GM12873 (cell line): ENCODE measurements at regions not wholly inside any gene's neighbourhood (a gene's known extent, or its start where the extent isn't known, plus 50 kb on each side); places are given as distances from the start of the nearest gene placed in this dataset.

Experiments
- CTCF ChIP-seq: IDR thresholded peaks from 2 replicates; pipeline ENCODE4 v1.5.1; 2012; ENCODE audit warnings: low read depth, mild to moderate bottlenecking, moderate library complexity, low read length, control low read depth; ENCODE audit not compliant: insufficient read depth; ENCODE audit errors: missing control alignments

DNA sequence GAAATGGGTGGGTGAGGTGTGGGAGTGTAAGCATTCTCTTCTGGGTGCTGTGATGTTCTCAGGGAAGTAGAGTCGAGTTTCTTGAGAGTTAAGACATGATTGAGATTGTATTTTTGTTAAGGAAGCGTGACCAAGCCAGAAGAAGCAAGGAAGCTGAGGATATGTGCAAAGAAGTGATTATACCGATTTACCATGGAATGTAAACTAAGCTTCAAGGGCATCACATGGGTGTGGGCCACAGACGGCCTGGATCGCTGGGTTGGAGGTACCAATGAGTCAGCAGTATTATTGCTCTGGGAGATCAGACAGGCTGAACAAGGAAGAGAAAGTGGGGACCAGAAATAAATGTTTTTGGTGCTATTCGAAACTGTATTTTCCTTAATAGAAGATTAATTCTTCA is 184.1 kb upstream of the GMDS start:
- TF ChIP-seq CTCF: no peak

GRCh38 chr6:2429032-2429431 is 183.6 kb upstream of the GMDS start:
- no peak for TF ChIP-seq CTCF

- TF ChIP-seq CTCF: no peak
Measured at GRCh38 chr6:2426561-2427340, 181.3 kb upstream of the GMDS start.

DNA sequence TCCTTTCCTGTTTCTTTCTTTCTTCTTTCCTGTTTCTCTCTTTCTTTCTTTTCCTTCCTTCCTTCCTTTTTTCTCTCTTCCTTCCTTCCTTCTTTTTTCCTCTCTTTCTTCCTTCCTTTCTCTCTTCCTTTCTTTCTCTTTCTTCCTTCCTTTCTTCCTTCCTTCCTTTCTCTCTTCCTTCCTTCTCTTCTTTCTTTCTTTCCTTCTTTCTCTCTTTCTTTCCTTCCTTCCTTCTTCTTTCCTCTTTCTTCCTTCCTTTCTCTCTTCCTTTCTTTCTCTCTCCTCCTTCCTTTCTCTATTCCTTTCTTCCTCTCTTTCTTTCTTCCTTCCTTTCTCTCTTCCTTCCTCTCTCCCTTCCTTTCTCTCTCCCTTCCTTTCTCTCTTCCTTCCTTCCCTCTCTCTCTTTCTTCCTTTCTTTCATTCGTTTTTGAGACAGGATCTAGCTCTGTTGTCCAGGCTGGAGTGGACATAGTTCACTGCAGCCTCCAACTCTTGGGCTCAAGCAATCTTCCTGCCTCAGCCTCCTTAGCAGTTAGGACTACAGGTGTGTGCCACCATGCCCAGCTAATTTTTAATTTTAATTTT is 170.8 kb upstream of the GMDS start:
- no peak for TF ChIP-seq CTCF

DNA sequence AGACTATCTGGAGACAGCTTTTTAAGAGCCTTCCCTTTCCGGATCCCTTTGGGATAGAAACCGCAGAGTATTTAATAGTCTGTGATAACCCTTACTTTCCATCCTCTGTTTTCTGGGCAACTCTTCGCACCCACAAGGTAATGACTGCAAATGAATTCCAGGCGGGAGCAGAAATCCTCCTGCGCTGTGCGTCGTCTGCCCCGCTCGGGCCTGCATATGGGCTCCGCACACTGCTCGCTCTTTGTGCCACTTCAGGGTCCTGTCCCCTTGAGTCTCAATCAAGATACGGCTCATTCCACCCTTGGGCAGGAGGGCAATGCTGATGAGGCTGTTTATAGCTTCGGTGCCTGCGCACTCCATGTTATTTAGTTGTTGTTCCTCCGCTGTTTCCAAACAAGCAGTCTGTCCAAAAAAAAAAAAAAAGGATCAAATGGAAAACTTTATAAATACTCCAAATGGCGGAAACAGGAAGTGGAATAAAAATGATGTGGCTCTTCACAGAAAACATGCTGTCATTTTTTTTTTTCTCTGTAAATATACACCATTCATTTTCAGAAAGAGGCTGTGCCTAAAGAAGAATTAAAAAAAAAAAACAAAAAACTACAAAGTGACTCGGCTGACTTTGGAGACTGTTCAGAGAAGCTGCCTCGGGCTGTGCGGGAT is 169.6 kb upstream of the GMDS start:
- TF ChIP-seq CTCF: no peak

DNA sequence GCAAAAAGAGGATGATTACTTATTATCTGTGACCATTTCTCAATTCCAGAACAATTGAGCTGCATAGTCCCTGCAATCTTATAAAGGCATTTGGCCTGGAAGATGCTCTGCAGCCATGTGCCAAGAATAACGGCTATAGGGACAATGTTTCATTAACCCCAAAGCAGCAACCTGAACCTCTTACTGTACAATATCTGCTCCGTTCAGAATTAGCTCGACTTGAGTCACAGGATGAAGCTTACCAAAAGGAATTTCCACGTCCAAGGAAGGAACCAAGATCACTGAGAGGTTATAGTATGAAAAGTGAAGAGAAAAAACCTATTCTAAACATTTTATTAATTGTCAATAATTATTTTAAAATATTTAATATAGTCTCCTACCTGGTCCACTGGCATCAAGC is 167.3 kb upstream of the GMDS start:
- TF ChIP-seq CTCF: no peak

- no peak for TF ChIP-seq CTCF
Measured at GRCh38 chr6:2410656-2411380, 165.4 kb upstream of the GMDS start.
